CD4-positive, alpha-beta T cell treated with Interleukin-4 for 4 hours (primary cell): ENCODE measurements at regions not wholly inside any gene's neighbourhood (a gene's known extent, or its start where the extent isn't known, plus 50 kb on each side); places are given as distances from the start of the nearest gene placed in this dataset.

ENCODE experiments used
- DNase-seq: peaks from one replicate; pipeline ENCODE4 v3.0.0-alpha.2; 2020

DNA sequence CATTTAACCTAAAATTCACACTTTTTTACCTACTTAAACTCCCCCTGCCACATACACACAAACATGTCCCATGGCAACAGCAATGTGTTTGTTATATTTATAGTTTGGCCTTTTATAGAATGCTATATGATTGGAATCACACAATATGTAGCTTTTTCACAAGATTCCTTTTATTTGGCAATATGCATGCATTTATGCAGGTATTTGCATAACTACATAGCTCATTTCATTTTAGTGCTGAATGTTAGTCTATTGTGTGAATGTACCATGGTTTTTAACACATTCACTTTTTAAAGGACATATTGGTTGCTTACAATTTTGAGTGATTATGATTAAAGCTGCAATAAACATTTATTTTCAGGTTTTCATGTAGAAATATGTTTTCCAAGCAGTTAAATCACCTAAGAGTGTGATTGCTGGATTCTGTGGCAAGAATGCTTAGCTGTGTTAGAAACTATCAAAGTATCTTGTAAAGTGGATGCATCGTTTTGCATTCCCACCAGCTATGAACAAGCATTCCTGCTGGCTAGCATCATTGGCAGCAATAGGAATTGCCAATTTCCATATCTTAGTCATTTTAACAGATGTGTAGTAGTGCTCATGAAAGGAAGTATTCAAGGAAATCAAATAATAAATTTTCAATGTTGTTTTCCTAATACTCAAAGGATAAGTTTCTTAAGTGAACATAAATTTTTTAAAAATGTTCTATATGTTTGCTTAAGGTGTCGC lies 557.0 kb downstream of the SLITRK1 start:
- DNase-seq = no peak

- DNase-seq = no peak
These were observed 570.2 kb downstream of the SLITRK1 start for GRCh38 chr13:83311886-83312577.

DNA sequence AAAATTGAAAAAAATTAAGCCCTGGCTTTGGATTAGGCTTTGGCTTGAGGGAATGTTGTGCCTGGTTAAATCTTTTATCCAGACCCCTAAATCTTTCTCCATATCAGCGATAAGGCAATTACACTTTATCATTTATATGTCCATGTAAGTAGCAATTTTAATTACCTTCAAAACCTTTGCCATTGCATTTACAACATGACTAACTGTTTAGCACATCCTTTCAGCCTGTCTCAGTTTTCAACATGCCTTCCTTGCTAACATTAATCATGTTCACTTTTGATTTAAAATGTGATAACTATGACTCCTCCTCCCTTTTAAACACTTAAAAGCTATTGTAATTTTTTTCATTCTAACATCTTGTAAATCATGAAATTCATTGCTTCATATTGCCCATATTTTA lies 583.7 kb downstream of the SLITRK1 start:
- no peak for DNase-seq

GRCh38 chr13:83297586-83298290 lies 584.5 kb downstream of the SLITRK1 start:
- no peak for DNase-seq

- no peak for DNase-seq
These were observed 586.6 kb downstream of the SLITRK1 start for GRCh38 chr13:83295686-83296085.

DNA sequence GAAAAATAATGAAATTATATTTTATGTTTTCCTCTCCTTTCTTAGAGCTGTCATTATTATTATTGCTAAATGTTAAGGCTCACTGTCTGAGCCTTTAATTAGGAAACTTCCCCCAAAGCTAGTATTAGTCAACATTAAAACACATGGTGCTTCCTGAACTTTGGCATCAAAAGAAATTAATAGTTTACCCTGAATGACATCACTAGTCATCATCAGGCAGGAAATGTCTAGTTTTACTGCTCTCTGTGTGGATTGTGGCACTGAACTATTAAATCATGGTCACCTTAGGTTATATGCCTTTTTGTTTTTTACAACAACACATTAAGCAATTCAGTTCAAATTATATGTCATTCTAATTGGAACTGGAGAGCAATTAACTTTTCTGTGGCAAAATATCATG lies 595.5 kb downstream of the SLITRK1 start:
- no peak for DNase-seq

- DNase-seq = no peak
These were observed 600.6 kb downstream of the SLITRK1 start for GRCh38 chr13:83281654-83282053.

DNA sequence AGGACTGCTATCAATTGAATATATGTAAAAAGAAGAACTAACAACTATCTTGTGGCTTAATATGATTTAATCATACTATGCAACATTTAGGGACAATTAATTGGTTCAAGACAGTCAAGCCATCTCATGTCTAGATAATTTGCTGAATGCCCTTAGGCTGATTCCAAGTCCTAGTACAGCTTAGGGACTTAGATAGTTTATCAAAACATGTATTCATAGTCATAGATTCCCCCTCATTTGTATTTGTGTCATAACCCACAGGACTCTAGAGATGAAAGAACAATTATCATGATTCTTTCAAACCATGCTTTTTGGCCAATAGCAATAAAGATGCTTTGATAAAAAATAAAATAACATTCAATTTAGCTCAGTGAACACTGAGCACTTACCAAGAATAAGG lies 607.6 kb downstream of the SLITRK1 start:
- no peak for DNase-seq

DNA sequence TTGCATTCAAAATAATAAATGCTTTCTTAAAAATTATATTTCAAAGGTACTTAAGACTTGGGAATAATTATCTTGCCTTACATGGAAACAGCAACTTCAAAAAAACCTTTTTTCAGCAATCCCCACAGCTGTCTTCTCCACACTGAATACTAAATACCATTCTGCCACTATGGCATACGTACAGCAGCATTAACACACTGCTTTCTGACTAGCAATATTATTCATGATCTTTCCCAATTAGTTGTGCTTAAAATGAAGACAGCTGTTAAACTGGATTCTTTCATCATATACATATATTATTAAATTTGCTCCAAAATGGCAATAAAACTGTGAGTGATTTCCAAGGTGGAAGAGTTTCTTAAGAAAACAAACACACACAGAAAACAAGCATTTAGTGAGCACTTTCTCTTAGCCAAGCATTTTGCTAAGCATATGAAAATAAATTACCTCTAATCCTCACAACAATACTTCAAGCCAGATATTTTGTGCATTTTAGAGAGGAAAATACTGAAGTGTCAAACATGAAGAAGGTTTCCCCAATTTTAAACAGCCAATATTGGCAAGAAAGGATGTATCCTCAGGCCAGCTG lies 609.5 kb downstream of the SLITRK1 start:
- DNase-seq = no peak

DNA sequence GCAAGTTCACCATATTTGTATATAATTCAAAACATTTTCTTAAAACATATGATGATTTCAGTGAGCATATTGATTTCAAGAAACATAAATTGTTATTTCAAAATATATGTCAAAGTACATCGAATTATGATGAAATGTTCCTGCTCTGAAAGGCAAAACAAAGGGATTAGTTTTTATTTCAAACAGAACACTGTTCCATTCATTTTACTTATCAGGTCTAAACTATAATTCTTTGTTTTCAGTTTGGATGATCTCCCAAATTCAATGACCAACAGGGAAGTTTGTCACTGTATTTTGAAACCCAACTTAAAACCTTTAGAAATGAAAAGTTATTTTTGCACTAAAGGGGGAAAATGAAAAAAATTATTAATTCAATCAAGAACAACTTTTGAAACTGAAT lies 610.2 kb downstream of the SLITRK1 start:
- DNase-seq = no peak

GRCh38 chr13:83265279-83265678 lies 617.0 kb downstream of the SLITRK1 start:
- DNase-seq = no peak

GRCh38 chr13:83248751-83249150 lies 633.5 kb downstream of the SLITRK1 start:
- DNase-seq = no peak

- no peak for DNase-seq
These were observed 649.6 kb downstream of the SLITRK1 start for GRCh38 chr13:83232626-83233025.

- no peak for DNase-seq
These were observed 652.5 kb downstream of the SLITRK1 start for GRCh38 chr13:83229574-83230305.

DNA sequence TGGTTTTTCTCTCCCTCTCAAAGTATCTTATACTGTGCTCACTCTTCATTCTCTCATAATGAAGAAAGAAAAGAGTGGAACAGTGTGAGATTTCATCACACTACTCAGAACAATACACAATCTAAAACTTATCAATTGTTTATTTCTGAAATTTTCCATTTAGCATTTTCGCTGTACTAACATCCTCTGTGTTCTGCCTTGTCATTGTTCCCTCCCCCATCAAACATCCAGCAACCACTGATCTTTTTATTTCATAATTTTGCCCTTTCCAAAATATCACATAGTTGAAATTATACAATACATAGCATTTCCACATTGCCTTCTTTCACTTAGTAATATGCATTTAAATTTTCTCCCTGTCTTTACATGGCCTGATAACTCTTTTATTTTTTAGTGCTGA lies 658.7 kb downstream of the SLITRK1 start:
- no peak for DNase-seq

GRCh38 chr13:83221813-83222241 lies 660.4 kb downstream of the SLITRK1 start:
- DNase-seq = no peak

DNA sequence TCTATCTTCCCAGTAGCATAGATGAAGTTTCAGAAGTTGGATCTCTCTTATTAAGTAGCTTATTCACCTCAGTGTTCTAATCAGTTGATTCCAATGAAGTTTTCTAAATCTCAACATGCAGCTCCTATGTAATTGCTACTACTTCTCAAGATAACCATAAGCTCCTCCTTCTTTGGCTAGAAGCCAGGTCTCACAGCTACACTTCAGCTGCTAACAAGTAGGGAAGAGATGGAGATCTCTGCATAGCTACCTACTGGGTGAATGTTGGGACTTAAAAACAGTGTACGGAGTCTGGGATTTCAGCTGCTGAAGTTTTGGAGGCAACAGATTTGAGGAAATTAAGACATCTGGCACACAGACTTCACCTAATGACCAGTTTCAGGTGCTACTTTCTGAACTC lies 661.0 kb downstream of the SLITRK1 start:
- DNase-seq = no peak

- DNase-seq = no peak
These were observed 662.0 kb downstream of the SLITRK1 start for GRCh38 chr13:83220241-83220640.

- DNase-seq = no peak
These were observed 662.4 kb downstream of the SLITRK1 start for GRCh38 chr13:83219832-83220231.

DNA sequence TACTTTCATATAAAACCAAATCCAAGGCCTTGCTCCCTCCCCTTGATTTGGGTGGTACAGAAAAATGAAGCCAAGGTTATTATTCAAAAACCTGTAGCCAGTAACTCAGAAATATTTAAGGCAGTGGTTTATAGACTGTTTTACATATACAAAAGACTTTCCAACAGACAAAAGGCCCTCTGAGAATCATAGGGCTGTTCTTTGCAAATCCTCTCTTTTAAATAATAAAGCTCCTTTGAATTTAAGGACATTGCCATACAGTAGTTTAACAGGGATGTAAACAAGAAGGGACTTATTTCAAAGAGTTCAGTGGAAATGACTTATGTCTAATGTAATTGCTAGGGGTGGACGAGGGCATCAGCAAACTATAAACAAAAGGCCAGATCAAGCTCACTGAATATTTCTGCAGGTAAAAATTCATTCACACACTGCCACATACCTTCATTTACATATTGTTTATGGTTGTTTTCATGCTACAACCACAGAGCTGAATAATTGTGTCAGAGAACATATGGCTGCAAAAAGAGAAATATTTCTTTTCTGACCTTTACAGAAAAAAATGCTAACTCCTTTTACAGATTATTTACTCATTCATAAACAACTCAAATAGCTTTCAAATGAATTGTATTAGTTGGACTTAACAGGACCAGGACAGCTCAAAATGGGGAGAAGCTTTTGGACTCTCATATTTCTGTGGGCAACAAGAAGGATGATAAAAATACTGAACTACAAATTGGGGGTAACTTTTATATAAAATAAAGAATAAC lies 665.6 kb downstream of the SLITRK1 start:
- DNase-seq = no peak

- DNase-seq = no peak
These were observed 666.6 kb downstream of the SLITRK1 start for GRCh38 chr13:83215627-83216026.

DNA sequence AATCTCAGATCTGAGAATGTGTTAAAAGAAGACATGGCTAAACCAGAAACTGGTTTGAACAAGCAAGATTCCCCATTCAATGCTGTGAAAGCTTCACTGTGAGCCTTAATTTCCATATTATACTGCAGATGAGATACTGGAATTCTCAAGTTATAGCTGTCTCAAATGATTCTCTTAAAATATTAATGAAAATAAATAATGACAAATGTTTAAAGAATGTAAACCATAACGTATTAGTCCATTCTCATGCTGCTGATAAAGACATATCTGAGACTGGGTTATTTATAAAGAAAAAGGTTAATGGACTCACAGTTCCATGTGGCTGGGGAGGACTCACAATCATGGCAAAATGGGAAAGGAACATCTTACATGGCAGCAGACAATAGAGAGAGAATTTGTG lies 667.8 kb downstream of the SLITRK1 start:
- DNase-seq = no peak
